Astrocyte (in vitro differentiated cells and primary cell): ENCODE measurements at regions not wholly inside any gene's neighbourhood (a gene's known extent, or its start where the extent isn't known, plus 50 kb on each side); places are given as distances from the start of the nearest gene placed in this dataset.

Source experiments
- DNase-seq: peaks from one replicate; pipeline ENCODE4 v3.0.0-alpha.2; 2010; ENCODE audit warnings: low read depth
- FAIRE-seq: peaks from 2 replicates; lab custom pipeline; 2011; peaks lifted over from hg19 to GRCh38; lab: Jason Lieb, UNC
- H2AFZ ChIP-seq: 2 replicates; pipeline ENCODE4 v1.6.0; 2012; ENCODE audit warnings: low read depth, low read length, inconsistent platforms
- H3K27ac ChIP-seq: 2 replicates; pipeline ENCODE4 v1.5.1; 2011; ENCODE audit warnings: low read depth, low read length, inconsistent platforms
- H3K27me3 ChIP-seq: 2 replicates; pipeline ENCODE4 v1.6.0; 2011; ENCODE audit warnings: low read length, inconsistent platforms; ENCODE audit not compliant: insufficient read depth
- H3K36me3 ChIP-seq: 2 replicates; pipeline ENCODE4 v1.5.1; 2011; ENCODE audit warnings: low read length, inconsistent platforms; ENCODE audit not compliant: insufficient read depth
- H3K4me1 ChIP-seq: 2 replicates; pipeline ENCODE4 v1.5.1; 2011; ENCODE audit warnings: low read length, inconsistent platforms; ENCODE audit not compliant: insufficient read depth
- H3K4me2 ChIP-seq: 2 replicates; pipeline ENCODE4 v1.6.0; 2012; ENCODE audit warnings: low read length, inconsistent platforms
- H3K4me3 ChIP-seq: 2 replicates; pipeline ENCODE4 v1.5.1; 2011; ENCODE audit warnings: low read depth, mild to moderate bottlenecking, low read length, inconsistent platforms; ENCODE audit not compliant: insufficient read depth
- H3K79me2 ChIP-seq: 2 replicates; pipeline ENCODE4 v1.6.0; 2012; ENCODE audit warnings: mild to moderate bottlenecking, low read length, inconsistent platforms; ENCODE audit not compliant: insufficient read depth
- H3K9ac ChIP-seq: 2 replicates; pipeline ENCODE4 v1.6.0; 2012; ENCODE audit warnings: mild to moderate bottlenecking, low read length, inconsistent platforms
- H3K9me3 ChIP-seq: 2 replicates; pipeline ENCODE4 v1.5.1; 2012; ENCODE audit warnings: low read depth, mild to moderate bottlenecking, low read length, inconsistent platforms; ENCODE audit not compliant: insufficient read depth
- H4K20me1 ChIP-seq: 2 replicates; pipeline ENCODE4 v1.6.0; 2012; ENCODE audit warnings: low read length, inconsistent platforms; ENCODE audit not compliant: insufficient read depth
- H3K27ac Mint-ChIP-seq: one replicate; pipeline ENCODE4 v1.8.0; 2021; ENCODE audit warnings: mild to moderate bottlenecking, mixed read lengths; ENCODE audit not compliant: unreplicated experiment
- H3K27me3 Mint-ChIP-seq: one replicate; pipeline ENCODE4 v1.8.0; 2021; ENCODE audit warnings: low read depth, mixed read lengths; ENCODE audit not compliant: unreplicated experiment
- H3K36me3 Mint-ChIP-seq: one replicate; pipeline ENCODE4 v1.8.0; 2021; ENCODE audit warnings: low read depth, mixed read lengths; ENCODE audit not compliant: unreplicated experiment
- H3K4me1 Mint-ChIP-seq: one replicate; pipeline ENCODE4 v1.8.0; 2021; ENCODE audit warnings: low read depth, mixed read lengths; ENCODE audit not compliant: unreplicated experiment
- H3K4me3 Mint-ChIP-seq: one replicate; pipeline ENCODE4 v1.8.0; 2021; ENCODE audit warnings: mild to moderate bottlenecking, moderate library complexity, mixed read lengths; ENCODE audit not compliant: unreplicated experiment
- H3K9me3 Mint-ChIP-seq: one replicate; pipeline ENCODE4 v1.8.0; 2021; ENCODE audit warnings: mild to moderate bottlenecking, mixed read lengths; ENCODE audit not compliant: unreplicated experiment
- CTCF ChIP-seq: IDR thresholded peaks from 2 replicates; pipeline ENCODE4 v1.5.1; 2011; ENCODE audit warnings: low read depth, mild to moderate bottlenecking, inconsistent platforms, low read length, moderate library complexity; ENCODE audit not compliant: insufficient read depth
- EZH2 ChIP-seq: IDR thresholded peaks from 2 replicates; pipeline ENCODE4 v1.6.1; 2012; ENCODE audit warnings: mild to moderate bottlenecking, low read length, inconsistent platforms; ENCODE audit not compliant: insufficient read depth

- Mint-ChIP-seq H3K27ac (no peak overlapping the region), H3K27me3 (no peaks in the 10 kb centered on the region), H3K36me3 (no peaks in the 10 kb centered on the region), H3K4me3 (no peak overlapping the region), H3K9me3 (no peaks in the 10 kb centered on the region), H3K4me1 (peaks cover 10% of the 10 kb centered on the region)
- Histone ChIP-seq H3K4me1 (no peaks in the 10 kb centered on the region), H4K20me1 (no peaks in the 10 kb centered on the region), H3K27ac (no peak overlapping the region), H3K27me3 (no peaks in the 10 kb centered on the region), H3K79me2 (no peaks in the 10 kb centered on the region), H2AFZ (no peak overlapping the region), H3K9me3 (no peaks in the 10 kb centered on the region), H3K4me3 (no peak overlapping the region), H3K4me2 (no peak overlapping the region), H3K9ac (no peak overlapping the region), H3K36me3 (no peaks in the 10 kb centered on the region)
- FAIRE-seq (no peak), DNase-seq (no peak)
- no peak for TF ChIP-seq EZH2
- no peak for TF ChIP-seq CTCF
These were observed 658.2 kb upstream of the LMCD1 start for GRCh38 chr3:7843441-7843840.

- no peak overlapping the region for H2AFZ ChIP-seq
- Mint-ChIP-seq H3K36me3 (no peaks in the 10 kb centered on the region), H3K27ac (no peak overlapping the region), H3K4me1 (peaks cover 10% of the 10 kb centered on the region), H3K27me3 (no peaks in the 10 kb centered on the region), H3K4me3 (no peak overlapping the region), H3K9me3 (no peaks in the 10 kb centered on the region)
- H3K4me1 ChIP-seq, result no peaks in the 10 kb centered on the region
- H3K4me2 ChIP-seq, result no peak overlapping the region
- DNase-seq (no peak), FAIRE-seq (no peak)
- H3K36me3 ChIP-seq, result no peaks in the 10 kb centered on the region
- TF ChIP-seq CTCF (no peak), EZH2 (no peak)
- no peaks in the 10 kb centered on the region for H3K79me2 ChIP-seq
- no peak overlapping the region for H3K27ac ChIP-seq
- no peak overlapping the region for H3K9ac ChIP-seq
- H3K9me3 ChIP-seq, result no peaks in the 10 kb centered on the region
- H4K20me1 ChIP-seq, result no peaks in the 10 kb centered on the region
- H3K4me3 ChIP-seq, result no peak overlapping the region
- no peaks in the 10 kb centered on the region for H3K27me3 ChIP-seq
These were observed 654.6 kb upstream of the LMCD1 start for GRCh38 chr3:7847021-7847420.

GRCh38 chr3:7847521-7847920 lies 654.1 kb upstream of the LMCD1 start:
- no peak overlapping the region for H3K27ac ChIP-seq
- H4K20me1 ChIP-seq, result no peaks in the 10 kb centered on the region
- no peak overlapping the region for H3K4me2 ChIP-seq
- no peak overlapping the region for H2AFZ ChIP-seq
- peaks cover 1% of the 10 kb centered on the region for H3K9me3 Mint-ChIP-seq
- no peaks in the 10 kb centered on the region for H3K27me3 Mint-ChIP-seq
- no peaks in the 10 kb centered on the region for H3K4me1 ChIP-seq
- DNase-seq, result no peak
- no peak overlapping the region for H3K4me3 ChIP-seq
- no peaks in the 10 kb centered on the region for H3K27me3 ChIP-seq
- no peaks in the 10 kb centered on the region for H3K36me3 ChIP-seq
- H3K4me1 Mint-ChIP-seq, result peaks cover 10% of the 10 kb centered on the region
- H3K27ac Mint-ChIP-seq, result no peak overlapping the region
- H3K36me3 Mint-ChIP-seq, result no peaks in the 10 kb centered on the region
- H3K79me2 ChIP-seq, result no peaks in the 10 kb centered on the region
- no peak overlapping the region for H3K4me3 Mint-ChIP-seq
- TF ChIP-seq EZH2 (no peak), CTCF (no peak)
- no peak overlapping the region for H3K9ac ChIP-seq
- no peaks in the 10 kb centered on the region for H3K9me3 ChIP-seq
- FAIRE-seq, result no peak
